ENCODE measurements at regions not wholly inside any gene's neighbourhood (a gene's known extent, or its start where the extent isn't known, plus 50 kb on each side); places are given as distances from the start of the nearest gene placed in this dataset.

- TF ChIP-seq ZNF398 (tag by site-specific recombination; IDR thresholded peaks at IDR 0.05) (no peak), ZNF624 (tag by site-specific recombination; IDR thresholded peaks at IDR 0.05) (no peak), OVOL3 (tag by site-specific recombination; IDR thresholded peaks at IDR 0.05) (no peak), ZNF335 (tag by site-specific recombination; conservative IDR thresholded peaks at IDR 0.05) (no peak), KLF7 (tag by site-specific recombination; IDR thresholded peaks at IDR 0.05; ENCODE audit: borderline replicate concordance) (no peak)
- TF ChIP-seq, protein P1, sequence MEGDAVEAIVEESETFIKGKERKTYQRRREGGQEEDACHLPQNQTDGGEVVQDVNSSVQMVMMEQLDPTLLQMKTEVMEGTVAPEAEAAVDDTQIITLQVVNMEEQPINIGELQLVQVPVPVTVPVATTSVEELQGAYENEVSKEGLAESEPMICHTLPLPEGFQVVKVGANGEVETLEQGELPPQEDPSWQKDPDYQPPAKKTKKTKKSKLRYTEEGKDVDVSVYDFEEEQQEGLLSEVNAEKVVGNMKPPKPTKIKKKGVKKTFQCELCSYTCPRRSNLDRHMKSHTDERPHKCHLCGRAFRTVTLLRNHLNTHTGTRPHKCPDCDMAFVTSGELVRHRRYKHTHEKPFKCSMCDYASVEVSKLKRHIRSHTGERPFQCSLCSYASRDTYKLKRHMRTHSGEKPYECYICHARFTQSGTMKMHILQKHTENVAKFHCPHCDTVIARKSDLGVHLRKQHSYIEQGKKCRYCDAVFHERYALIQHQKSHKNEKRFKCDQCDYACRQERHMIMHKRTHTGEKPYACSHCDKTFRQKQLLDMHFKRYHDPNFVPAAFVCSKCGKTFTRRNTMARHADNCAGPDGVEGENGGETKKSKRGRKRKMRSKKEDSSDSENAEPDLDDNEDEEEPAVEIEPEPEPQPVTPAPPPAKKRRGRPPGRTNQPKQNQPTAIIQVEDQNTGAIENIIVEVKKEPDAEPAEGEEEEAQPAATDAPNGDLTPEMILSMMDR (tag by site-specific recombination; IDR thresholded peaks at IDR 0.05), result no peak
These were observed 150.6 kb upstream of the KCTD3 start for GRCh38 chr1:215416497-215416896.

All from HEK293 (cell line).